ENCODE measurements at regions not wholly inside any gene's neighbourhood (a gene's known extent, or its start where the extent isn't known, plus 50 kb on each side); places are given as distances from the start of the nearest gene placed in this dataset.
A peak's percentile ranks its signal among the peaks of the same experiment; 100 is the strongest.

DNA sequence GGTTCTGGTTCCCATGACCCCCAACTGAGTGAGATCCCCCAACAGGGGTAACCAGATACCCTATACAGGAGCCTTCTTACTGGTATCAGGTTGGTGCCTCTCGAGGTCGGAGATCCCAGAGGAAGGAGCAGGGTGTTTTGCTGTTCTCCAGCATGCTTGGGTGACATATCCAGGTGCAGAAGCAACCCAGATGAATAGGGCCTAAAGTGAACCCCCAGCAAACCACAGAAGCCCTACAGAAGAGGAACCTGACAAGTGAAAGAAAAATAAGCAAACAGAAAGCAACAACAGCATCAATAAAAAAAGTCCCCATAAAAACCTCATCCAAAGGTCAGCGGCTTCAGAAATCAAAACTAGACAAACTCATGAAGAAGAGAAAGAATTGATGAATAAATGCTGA is 633.4 kb upstream of the CXADR start:
- DNase-seq (ENCODE audit: low read depth), result no peak
- TF ChIP-seq, protein P1, sequence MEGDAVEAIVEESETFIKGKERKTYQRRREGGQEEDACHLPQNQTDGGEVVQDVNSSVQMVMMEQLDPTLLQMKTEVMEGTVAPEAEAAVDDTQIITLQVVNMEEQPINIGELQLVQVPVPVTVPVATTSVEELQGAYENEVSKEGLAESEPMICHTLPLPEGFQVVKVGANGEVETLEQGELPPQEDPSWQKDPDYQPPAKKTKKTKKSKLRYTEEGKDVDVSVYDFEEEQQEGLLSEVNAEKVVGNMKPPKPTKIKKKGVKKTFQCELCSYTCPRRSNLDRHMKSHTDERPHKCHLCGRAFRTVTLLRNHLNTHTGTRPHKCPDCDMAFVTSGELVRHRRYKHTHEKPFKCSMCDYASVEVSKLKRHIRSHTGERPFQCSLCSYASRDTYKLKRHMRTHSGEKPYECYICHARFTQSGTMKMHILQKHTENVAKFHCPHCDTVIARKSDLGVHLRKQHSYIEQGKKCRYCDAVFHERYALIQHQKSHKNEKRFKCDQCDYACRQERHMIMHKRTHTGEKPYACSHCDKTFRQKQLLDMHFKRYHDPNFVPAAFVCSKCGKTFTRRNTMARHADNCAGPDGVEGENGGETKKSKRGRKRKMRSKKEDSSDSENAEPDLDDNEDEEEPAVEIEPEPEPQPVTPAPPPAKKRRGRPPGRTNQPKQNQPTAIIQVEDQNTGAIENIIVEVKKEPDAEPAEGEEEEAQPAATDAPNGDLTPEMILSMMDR (conservative IDR thresholded peaks at IDR 0.05; ENCODE audit: control insufficient read depth, insufficient read depth, low read depth, low read length), result no peak
- H3K4me3 ChIP-seq (ENCODE audit: control insufficient read depth, low read depth, low read length), result no peak overlapping the region

GRCh38 chr21:16891821-16892220 is 621.0 kb upstream of the CXADR start:
- TF ChIP-seq, protein P1 (conservative IDR thresholded peaks at IDR 0.05; ENCODE audit: control insufficient read depth, insufficient read depth, low read depth, low read length), result no peak
- H3K4me3 ChIP-seq (ENCODE audit: control insufficient read depth, low read depth, low read length), result no peak overlapping the region
- DNase-seq (ENCODE audit: low read depth), result peak; percentile 50

GRCh38 chr21:16900685-16901084 is 612.2 kb upstream of the CXADR start:
- no peak overlapping the region for H3K4me3 ChIP-seq (ENCODE audit: control insufficient read depth, low read depth, low read length)
- TF ChIP-seq, protein P1 (conservative IDR thresholded peaks at IDR 0.05; ENCODE audit: control insufficient read depth, insufficient read depth, low read depth, low read length), result no peak
- no peak for DNase-seq (ENCODE audit: low read depth)

DNA sequence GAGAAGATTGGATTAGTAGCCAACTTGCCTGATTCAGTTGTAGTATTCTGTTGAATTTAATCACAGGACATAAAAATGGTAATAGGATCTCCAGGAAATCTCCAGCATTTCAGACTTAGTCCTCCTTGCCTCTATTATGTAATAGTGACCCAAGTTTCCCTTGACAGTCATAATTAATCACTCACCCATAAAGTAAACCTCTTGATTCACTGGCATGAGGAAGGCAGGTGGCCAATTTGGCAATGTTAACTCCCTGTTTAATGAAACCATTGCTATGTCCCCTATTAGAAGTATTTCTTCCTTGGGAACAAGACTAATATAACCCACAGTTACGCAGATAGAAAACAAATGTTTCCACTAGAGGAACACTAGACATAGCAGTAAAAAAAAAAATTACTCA is 604.8 kb upstream of the CXADR start:
- TF ChIP-seq, protein P1 (conservative IDR thresholded peaks at IDR 0.05; ENCODE audit: control insufficient read depth, insufficient read depth, low read depth, low read length), result no peak

GRCh38 chr21:16910435-16911165 is 602.2 kb upstream of the CXADR start:
- H3K4me3 ChIP-seq (ENCODE audit: control insufficient read depth, low read depth, low read length), result no peak overlapping the region
- peak; percentile 5 for DNase-seq (ENCODE audit: low read depth)
- TF ChIP-seq, protein P1 (conservative IDR thresholded peaks at IDR 0.05; ENCODE audit: control insufficient read depth, insufficient read depth, low read depth, low read length), result no peak

More for the DNA sequence above, 604.8 kb upstream of the CXADR start:
- no peak overlapping the region for H3K4me3 ChIP-seq (ENCODE audit: control insufficient read depth, low read depth, low read length)
- peak; percentile 30 for DNase-seq (ENCODE audit: low read depth)

DNA sequence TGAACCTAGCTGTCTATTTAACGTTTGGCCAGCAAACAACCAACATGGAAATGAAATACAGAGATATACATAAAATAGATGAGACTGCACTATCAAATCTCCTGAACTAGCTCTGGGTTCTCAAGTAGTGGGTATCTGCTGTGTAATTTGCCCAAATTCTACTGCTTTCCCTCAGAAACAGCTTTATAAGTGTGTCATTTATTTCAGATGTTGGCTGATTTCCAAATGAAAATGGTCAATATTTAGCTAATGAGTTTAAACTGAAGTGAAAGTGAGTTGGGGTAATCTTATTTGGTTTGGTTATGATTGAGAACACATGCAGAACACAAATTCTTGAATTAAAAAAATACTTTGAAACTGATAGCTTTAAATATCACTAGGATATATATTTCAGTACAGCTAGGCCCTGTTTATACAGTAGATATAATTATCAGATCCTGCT is 601.7 kb upstream of the CXADR start:
- no peak overlapping the region for H3K4me3 ChIP-seq (ENCODE audit: control insufficient read depth, low read depth, low read length)
- TF ChIP-seq, protein P1 (conservative IDR thresholded peaks at IDR 0.05; ENCODE audit: control insufficient read depth, insufficient read depth, low read depth, low read length), result no peak
- DNase-seq (ENCODE audit: low read depth), result no peak

Measured in fibroblast of mammary gland (primary cell).